GM21367 (cell line): ENCODE measurements at regions not wholly inside any gene's neighbourhood (a gene's known extent, or its start where the extent isn't known, plus 50 kb on each side); places are given as distances from the start of the nearest gene placed in this dataset.
"Not testable (repeated sequence)": the region's sequence is repeated elsewhere in the genome, so short reads cannot be mapped to it uniquely, and the experiment has no call there.

Experiments used
- ATAC-seq: cut with Tn5 transposase; IDR thresholded peaks from one replicate; pipeline ENCODE4 v1.9.1; 2021; ENCODE audit not compliant: unreplicated experiment

DNA sequence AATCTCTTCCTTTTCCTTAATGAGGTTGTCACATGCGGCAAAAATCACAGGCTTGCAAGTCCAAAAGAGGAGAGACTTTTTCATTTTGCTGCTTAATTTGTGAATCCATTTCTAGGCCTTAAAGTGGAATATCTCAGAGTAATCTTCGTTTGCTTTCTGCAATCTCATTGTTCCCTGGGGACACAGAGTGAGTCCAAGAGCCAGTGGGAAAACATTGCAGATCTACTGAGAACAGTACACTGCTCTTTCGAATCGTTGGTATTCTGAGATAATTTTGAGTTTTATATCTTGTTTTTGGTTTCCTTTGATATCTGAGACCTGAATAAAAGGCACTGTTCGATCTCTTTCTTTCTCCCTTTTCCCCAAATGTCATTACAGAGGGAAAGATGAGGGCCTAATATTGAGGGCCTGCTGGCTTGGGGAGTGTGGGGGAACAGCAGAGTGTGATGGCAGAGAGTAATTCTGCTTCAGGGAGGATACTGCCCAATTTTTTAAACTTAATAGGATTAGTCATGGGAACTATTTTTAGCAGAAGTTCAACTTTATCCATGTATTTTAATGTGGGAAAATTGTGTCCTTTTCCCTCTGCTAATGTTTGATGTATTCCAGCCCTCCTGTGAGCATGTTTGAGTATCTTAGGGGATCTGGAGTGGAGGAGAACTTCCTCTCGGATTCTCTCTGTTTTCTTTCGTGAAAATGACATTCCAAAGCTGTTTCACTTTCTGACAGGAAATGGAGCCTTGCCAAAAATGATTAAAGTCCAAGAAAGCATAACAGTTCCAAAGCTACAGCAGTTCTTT, 418.2 kb upstream of the ZEB2 start:
- ATAC-seq = no peak

DNA sequence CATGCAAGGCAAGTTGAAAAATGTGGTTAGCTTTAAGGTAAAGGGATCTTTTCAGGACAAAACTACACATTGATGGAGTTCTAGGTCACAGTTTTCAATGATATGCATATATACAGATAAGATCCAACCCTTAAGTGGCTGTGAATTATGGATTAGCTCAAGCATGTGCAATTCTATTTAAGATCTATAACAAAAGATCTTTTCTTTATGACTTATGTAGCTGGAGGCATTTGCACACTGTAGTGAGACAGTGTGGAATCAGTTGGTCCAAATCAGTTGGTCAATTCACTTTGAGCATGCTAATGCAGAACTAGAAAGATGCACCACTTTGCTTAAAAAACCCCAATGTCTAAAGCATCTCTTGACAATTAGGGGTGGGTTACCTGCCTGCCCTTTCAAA, 417.1 kb upstream of the ZEB2 start:
- ATAC-seq = no peak

DNA sequence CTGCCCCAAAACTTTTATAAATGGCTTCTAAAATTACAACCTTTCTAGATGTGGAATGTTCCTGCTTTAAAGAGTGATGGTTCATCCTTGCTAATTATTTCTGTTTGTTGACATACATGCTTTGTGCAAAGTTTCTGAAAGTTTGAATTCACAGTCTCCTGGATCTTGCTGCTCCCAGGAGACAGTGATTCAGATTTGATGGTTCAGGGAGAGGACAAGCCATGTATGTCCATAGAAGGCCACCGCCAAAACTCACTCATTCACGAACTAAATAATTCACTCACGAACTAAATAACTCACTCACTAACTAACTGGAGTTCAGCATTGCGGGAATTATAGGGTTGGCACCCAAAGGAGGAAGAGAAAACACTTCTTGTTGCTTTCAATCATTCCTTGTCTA, 416.5 kb upstream of the ZEB2 start:
- ATAC-seq = no peak

DNA sequence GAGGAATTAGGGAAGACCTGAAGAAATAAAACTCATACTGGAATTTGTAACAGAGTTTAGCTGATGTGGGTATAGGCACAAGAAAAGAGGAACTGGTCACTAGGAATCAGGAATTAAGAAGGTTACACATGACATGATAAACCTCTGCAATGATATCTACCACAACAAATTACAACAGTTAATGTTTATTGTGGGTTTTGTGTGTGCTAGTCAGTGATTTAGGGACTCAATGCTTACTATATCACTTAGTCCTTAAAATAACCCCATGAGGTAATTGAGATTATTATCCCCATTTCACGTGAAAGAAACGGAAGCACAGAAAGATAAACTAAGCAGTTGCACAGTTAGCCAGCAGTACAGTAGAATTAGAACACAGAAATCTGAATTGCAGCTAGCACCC, 415.8 kb upstream of the ZEB2 start:
- ATAC-seq = no peak

GRCh38 chr2:144935191-144935590, 415.3 kb upstream of the ZEB2 start:
- no peak for ATAC-seq

DNA sequence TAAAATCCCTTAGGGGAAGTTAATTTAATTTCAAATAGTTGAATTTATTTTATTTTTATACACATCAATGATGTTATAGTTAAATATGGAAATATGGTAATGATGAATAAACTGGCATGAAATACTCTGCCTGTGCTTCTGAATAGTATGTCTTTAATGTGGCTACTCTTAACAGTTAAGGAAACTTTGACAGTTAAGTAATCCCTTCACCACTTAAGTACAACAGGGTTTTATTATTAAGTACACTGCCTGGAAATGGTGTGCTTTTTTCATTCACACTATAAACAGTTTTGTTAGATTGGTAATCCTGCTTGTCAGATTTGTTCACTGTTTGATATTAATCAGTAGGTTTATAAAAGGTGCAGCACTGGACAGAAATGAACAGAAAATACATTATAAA, 412.0 kb upstream of the ZEB2 start:
- no peak for ATAC-seq

GRCh38 chr2:144931480-144931879, 411.6 kb upstream of the ZEB2 start:
- ATAC-seq = no peak

DNA sequence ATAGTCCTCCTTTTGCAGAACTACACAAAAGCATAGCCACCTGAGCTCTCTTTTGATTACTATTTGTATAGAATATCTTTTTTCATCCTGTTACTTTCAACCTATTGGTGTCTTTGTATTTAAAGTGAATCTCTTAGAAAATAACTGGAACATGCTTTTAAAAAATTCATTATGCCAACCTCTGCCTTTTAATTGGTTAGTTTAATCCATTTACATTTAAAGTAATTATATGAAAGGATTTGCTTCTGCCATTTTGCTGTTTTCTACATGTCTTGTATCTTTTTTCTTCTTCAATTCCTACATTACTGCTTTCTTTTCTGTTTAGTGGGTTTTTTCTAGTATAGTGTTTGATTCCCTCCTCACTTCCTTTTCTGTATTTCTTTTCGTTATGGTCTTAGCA, 407.5 kb upstream of the ZEB2 start:
- ATAC-seq = no peak

DNA sequence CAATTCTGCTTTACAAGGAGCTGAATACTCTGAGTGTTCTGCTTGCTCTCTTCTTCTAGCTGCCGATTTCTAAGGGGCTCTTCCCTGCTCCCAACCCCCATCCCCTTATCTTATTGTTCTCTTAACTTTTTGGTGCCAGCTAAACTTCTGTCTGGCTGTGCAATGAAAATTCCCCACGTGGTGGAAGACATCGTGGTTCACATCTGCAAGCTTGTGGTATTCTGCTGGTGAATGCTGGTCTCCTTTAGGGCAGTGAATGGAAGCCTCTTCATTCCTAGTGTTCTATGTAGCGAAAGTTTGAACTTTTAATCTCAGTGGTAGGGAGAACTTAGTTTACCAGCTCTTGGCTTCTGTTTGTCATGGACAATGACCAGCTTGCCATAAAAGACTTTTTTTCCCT, 406.0 kb upstream of the ZEB2 start:
- ATAC-seq = no peak

- ATAC-seq = no peak
These were observed 404.9 kb upstream of the ZEB2 start for GRCh38 chr2:144924827-144925226.

GRCh38 chr2:144922519-144922918, 402.6 kb upstream of the ZEB2 start:
- ATAC-seq = no peak

- ATAC-seq = no peak
These were observed 401.0 kb upstream of the ZEB2 start for GRCh38 chr2:144920755-144921530.

DNA sequence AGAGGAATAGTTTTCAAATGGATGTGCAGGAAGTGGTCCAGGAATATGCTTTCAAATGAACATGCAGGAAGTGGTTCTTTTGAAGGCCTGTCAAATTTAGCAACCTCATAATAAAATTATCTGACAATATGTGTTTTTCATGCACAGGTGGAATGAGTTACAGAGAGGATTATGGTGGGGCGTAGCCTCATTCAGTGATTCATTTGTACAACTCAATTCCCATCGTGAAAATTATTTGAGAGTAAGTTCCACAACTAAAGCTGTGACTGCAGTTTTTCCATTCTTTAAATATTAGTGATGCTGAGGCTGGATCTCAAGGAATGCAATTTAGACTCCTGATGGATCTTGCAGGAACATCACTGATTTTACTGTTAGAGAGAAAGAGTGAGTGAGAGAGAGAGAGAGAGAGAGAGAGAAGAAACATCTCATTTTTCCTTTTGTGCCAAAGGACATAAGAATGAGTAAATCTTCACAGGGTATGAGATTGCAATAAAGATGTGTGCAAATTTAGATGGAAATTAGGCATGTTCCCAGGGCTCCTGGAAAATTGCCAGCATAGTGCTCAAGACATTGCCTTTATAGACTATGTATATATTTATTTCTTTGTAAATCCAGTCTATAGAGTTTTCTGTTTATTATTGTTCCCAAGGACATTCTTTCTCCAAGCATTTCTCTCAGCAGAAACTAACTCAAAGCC, 394.9 kb upstream of the ZEB2 start:
- ATAC-seq = no peak

- no peak for ATAC-seq
These were observed 394.2 kb upstream of the ZEB2 start for GRCh38 chr2:144914113-144914512.

DNA sequence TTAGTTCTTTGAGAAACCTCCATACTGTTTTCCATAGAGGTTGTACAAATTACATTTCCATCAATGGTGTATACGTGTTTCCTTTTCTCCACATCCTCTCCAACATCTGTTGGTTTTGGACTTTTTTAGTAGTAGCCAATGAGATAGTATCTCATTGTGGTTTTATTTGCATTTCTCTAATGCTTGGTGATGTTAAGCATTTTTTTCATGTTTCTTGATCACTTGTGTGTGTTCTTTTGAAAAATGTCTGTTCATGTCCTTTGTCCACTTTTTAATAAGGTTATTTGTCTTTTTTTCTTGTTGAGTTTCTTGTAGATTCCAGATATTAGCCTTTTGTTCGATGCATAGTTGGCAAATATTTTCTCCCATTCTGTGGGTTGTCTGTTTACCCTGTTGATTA, 392.3 kb upstream of the ZEB2 start:
- ATAC-seq = no peak

DNA sequence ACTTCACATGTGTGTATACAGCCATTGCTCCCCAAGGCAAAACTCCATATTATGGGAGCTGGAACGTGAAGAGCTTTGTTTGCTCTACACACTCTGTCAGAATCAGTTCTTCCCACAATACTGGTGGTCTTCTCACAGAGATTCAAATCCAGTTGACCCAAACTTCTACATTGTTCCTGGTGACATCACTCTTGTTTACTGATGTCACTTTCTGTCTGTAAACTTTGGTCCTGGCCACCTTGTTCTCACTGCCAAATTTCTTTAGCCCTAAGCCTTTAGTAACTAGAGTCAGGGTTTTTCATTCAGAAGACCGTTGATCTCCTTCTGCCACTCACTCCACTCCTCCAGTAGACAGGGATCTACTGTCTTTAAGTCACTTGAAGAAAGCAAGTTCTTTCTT, 386.0 kb upstream of the ZEB2 start:
- no peak for ATAC-seq

DNA sequence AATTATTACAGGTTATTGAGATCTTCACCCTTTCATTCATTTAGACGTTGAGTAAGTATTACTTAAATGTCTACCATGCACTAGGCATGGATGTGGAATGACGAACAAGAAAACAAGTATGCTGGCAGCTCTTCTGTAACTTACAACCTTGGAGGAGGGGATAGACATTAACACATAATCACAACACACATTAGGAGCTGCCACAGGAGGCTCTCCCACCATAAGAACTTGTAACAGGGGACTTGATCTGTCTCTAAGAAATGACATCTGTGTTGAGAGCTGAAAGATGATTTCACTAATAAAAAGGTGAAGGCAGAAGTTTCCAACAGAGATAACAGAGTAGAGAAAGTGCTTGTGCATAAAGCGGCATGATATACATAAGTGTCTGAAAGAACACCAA, 384.7 kb upstream of the ZEB2 start:
- no peak for ATAC-seq

GRCh38 chr2:144903045-144903444, 383.1 kb upstream of the ZEB2 start:
- not testable (repeated sequence) for ATAC-seq

- not testable (repeated sequence) for ATAC-seq
These were observed 381.5 kb upstream of the ZEB2 start for GRCh38 chr2:144901386-144901785.

- ATAC-seq = no peak
These were observed 376.4 kb upstream of the ZEB2 start for GRCh38 chr2:144896341-144896740.

DNA sequence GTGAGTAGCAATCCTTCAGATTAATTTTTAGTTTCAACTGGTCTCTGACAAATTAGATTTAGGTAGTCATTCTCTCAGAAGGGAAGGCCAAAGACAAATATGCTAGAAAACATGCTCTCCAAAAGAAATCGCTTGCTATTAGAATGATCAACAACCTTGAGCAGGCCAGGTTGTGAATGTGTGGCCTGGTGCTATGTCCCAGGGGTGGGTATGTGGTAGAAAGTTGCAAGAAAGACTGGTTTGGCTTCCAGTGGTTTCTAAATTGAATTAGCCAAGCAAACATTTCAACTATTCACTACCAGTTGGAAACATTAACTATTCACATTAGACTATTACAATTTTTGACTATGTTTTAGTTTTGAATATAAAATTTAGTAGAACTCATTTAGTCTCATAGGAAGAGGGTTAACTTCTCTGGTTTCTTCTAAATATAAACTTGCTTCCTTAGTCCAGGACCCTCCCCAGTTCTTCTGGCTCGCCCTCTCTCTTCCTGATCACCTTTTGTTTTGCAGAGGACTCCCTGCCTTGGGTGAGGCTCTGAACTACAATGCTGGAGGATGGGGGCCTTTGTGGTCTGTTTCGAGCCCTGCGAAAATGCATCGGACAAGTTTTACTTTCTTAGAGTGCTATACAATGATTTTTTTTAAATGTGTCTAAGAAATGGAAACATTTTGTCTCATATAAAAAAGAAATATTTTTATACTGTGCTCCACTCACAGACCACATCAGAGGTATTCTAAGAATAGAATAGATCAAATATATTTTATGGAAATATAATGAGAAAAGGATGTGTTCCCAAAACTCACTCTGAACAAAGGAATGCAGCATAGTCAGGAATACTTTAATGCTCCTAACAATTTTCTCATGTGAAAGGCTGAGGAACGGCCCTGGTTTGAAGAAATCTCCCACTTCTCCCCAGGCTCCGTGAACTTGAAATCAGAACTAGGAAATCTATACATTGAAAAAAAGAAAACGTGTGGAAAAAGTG, 375.0 kb upstream of the ZEB2 start:
- no peak for ATAC-seq
